Psoas muscle (tissue), 7 donors: ENCODE measurements at regions not wholly inside any gene's neighbourhood (a gene's known extent, or its start where the extent isn't known, plus 50 kb on each side); places are given as distances from the start of the nearest gene placed in this dataset.
"Not testable (repeated sequence)": the region's sequence is repeated elsewhere in the genome, so short reads cannot be mapped to it uniquely, and the experiment has no call there.

Experiments used
- ATAC-seq, 4 donors: fragments of 200-7000 bp; cut with Tn5 transposase; one replicate each; pipeline ENCODE4 v1.9.1; 2020; ENCODE audit warnings: moderate library complexity in 3 of 4, mild to moderate bottlenecking in 2 of 4
- DNase-seq, 2 donors: peaks; one replicate each; pipeline ENCODE4 v3.0.0-alpha.2; 2020
- H3K27ac ChIP-seq: fragments of 200-600 bp; one replicate; pipeline ENCODE4 v1.8.0; 2022
- H3K27me3 ChIP-seq, 3 donors: fragments of 200-600 bp in 1 of 3; one replicate each; pipeline versions ENCODE4 v1.6.1 to v1.8.0; 2013 to 2022; ENCODE audit warnings: low read length in 2 of 3, mild to moderate bottlenecking in 2 of 3, moderate library complexity in 1 of 3; ENCODE audit not compliant: insufficient read depth in 3 of 3
- H3K36me3 ChIP-seq, 2 donors: fragments of 200-600 bp in 1 of 2; one replicate each; pipeline versions ENCODE4 v1.6.1 to v1.8.0; 2013 to 2022; ENCODE audit warnings: low read depth in 1 of 2, mild to moderate bottlenecking in 1 of 2, moderate library complexity in 1 of 2; ENCODE audit not compliant: insufficient read depth in 1 of 2
- H3K4me1 ChIP-seq: fragments of 200-600 bp; one replicate; pipeline ENCODE4 v1.8.0; 2022
- H3K4me3 ChIP-seq: fragments of 200-600 bp; one replicate; pipeline ENCODE4 v1.8.0; 2022; ENCODE audit warnings: mild to moderate bottlenecking
- H3K9me3 ChIP-seq: fragments of 200-600 bp; one replicate; pipeline ENCODE4 v1.8.0; 2022
- CTCF ChIP-seq: fragments of 200-600 bp; IDR thresholded peaks from one replicate; pipeline ENCODE4 v1.8.0; 2022; ENCODE audit warnings: antibody characterized with exemption
- WGBS, 3 donors: extraction: QIAGEN DNeasy Blood & Tissue Kit; methylation state at CpG; one replicate each; pipeline versions ENCODE4 v1.1.6 to v1.1.7; 2013; 5-methylcytosine and 5-hydroxymethylcytosine counted together
- intact Hi-C, 2 donors: fragments of 100-400 bp; cut with DNase I; formaldehyde crosslinking; loops; one replicate each; pipeline versions ENCODE4 v1.11.0 to v1.14.2; 2022
- donor health status: healthy with polysubstance abuse.
- donor health status: DM: no; HTN: no; CAD: no; lungs with moderate emphysema.
- donor health status: Bipolar disorder and iron deficiency.
- donor health status: healthy.
- donor health status: DM: yes; HTN: yes; CAD: no.
- donor health status: DM: no; HTN: no; CAD: no.
- donor health status: DM: yes; HTN: yes; CAD: no.

- intact Hi-C loops, result no loop called here
- Histone ChIP-seq H3K4me3 (no peak overlapping the region), H3K36me3 (no peaks in the 10 kb centered on the region), H3K9me3 (no peaks in the 10 kb centered on the region), H3K27ac (no peak overlapping the region), H3K4me1 (no peaks in the 10 kb centered on the region), H3K27me3 (peaks cover 0 to 12% (median 2%) of the 10 kb centered on the region in 3 donors)
- 68 to 87% (median 82%) methylated on average over 3 of the region's 3 CpGs for WGBS, 3 donors
- DNase-seq (no peak), ATAC-seq (no peak)
- no peak for TF ChIP-seq CTCF
Measured at GRCh38 chr2:118748245-118748885, 99.1 kb downstream of the EN1 start.

- H3K4me1 ChIP-seq, result no peaks in the 10 kb centered on the region
- intact Hi-C loops, result no loop called here
- H3K27me3 ChIP-seq, result peaks cover 0 to 8% (median 1%) of the 10 kb centered on the region in 3 donors
- no peaks in the 10 kb centered on the region for H3K36me3 ChIP-seq
- H3K27ac ChIP-seq, result no peak overlapping the region
- no peak for ATAC-seq
- H3K4me3 ChIP-seq, result no peak overlapping the region
- DNase-seq, result no peak
- no peak for TF ChIP-seq CTCF
- H3K9me3 ChIP-seq, result no peaks in the 10 kb centered on the region
Measured at GRCh38 chr2:118747637-118748036, 99.8 kb downstream of the EN1 start.

GRCh38 chr2:118747066-118747465, 100.4 kb downstream of the EN1 start:
- no peak for ATAC-seq
- DNase-seq, result no peak
- no peaks in the 10 kb centered on the region for H3K36me3 ChIP-seq
- intact Hi-C loops, result no loop called here
- peaks cover 0 to 8% (median 1%) of the 10 kb centered on the region in 3 donors for H3K27me3 ChIP-seq
- no peaks in the 10 kb centered on the region for H3K4me1 ChIP-seq
- no peak overlapping the region for H3K27ac ChIP-seq
- no peak overlapping the region for H3K4me3 ChIP-seq
- WGBS, 3 donors, result 81 to 86% (median 85%) methylated on average over 5 of the region's 5 CpGs
- no peak for TF ChIP-seq CTCF
- H3K9me3 ChIP-seq, result no peaks in the 10 kb centered on the region

- H3K9me3 ChIP-seq, H3K27ac ChIP-seq, intact Hi-C loops, H3K27me3 ChIP-seq, H3K4me1 ChIP-seq, ATAC-seq, H3K36me3 ChIP-seq, DNase-seq, H3K4me3 ChIP-seq: not testable (repeated sequence)
- WGBS, 3 donors, result 79 to 86% (median 84%) methylated on average over 3 of the region's 3 CpGs
Measured at GRCh38 chr2:118744682-118745181, 102.7 kb downstream of the EN1 start.

- no peak overlapping the region for H3K4me3 ChIP-seq
- peak; percentile 65 to 98 (median 92) for ATAC-seq
- no peak overlapping the region for H3K27ac ChIP-seq
- intact Hi-C loops, result no loop called here
- no peak for TF ChIP-seq CTCF
- H3K4me1 ChIP-seq, result no peaks in the 10 kb centered on the region
- H3K27me3 ChIP-seq, result peaks cover 0 to 2% (median 0%) of the 10 kb centered on the region in 3 donors
- H3K9me3 ChIP-seq, result no peaks in the 10 kb centered on the region
- 61 to 67% (median 64%) methylated on average over 7 of the region's 7 CpGs for WGBS, 3 donors
- H3K36me3 ChIP-seq, result no peaks in the 10 kb centered on the region
- peak in 1 of 2 donors; percentile 52 for DNase-seq
Measured at GRCh38 chr2:118738524-118739308, 108.7 kb downstream of the EN1 start.
